Bronchial epithelial cell (primary cell): ENCODE measurements at regions not wholly inside any gene's neighbourhood (a gene's known extent, or its start where the extent isn't known, plus 50 kb on each side); places are given as distances from the start of the nearest gene placed in this dataset.
A peak's percentile ranks its signal among the peaks of the same experiment; 100 is the strongest.

ENCODE experiments used
- DNase-seq: peaks from one replicate; pipeline ENCODE4 v3.0.0-alpha.2; 2010; ENCODE audit warnings: low read depth
- FAIRE-seq: peaks from 2 replicates; lab custom pipeline; 2011; peaks lifted over from hg19 to GRCh38; lab: Jason Lieb, UNC
- H3K27me3 ChIP-seq: 2 replicates; pipeline ENCODE4 v1.5.1; 2011; ENCODE audit warnings: low read length; ENCODE audit not compliant: control insufficient read depth, insufficient read depth
- H3K36me3 ChIP-seq: 2 replicates; pipeline ENCODE4 v1.5.1; 2011; ENCODE audit warnings: low read length; ENCODE audit not compliant: control insufficient read depth, insufficient read depth
- H3K4me3 ChIP-seq: 2 replicates; pipeline ENCODE4 v1.5.1; 2011; ENCODE audit warnings: mild to moderate bottlenecking, low read depth, low read length, control low read depth
- TF ChIP-seq, protein P1 (sequence below): IDR thresholded peaks from 2 replicates; pipeline ENCODE4 v1.5.1; 2011; ENCODE audit warnings: mild to moderate bottlenecking, moderate library complexity, low read length, control low read depth, inconsistent platforms; ENCODE audit not compliant: insufficient read depth, severe bottlenecking

DNA sequence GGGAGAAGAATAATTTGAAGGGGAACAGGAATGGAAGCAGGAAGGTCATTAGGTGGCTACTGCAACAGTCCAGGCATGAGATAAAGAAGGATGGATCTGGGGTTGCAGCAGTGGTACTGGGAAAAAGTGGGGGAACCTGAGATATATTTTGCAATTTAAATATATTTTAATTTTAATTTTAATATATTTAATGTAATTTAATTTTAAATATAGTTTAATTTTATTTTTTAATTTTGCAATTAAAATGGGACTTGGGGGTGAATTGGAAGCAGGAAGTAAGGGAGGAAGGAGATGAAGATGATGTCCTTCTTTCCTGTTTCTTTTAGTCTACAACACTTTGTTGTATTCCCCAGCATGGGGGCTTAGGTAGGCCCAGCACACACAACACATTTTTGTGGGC lies 369.8 kb downstream of the GADD45G start:
- H3K27me3 ChIP-seq, result peaks cover 2% of the 10 kb centered on the region
- no peak overlapping the region for H3K4me3 ChIP-seq

DNA sequence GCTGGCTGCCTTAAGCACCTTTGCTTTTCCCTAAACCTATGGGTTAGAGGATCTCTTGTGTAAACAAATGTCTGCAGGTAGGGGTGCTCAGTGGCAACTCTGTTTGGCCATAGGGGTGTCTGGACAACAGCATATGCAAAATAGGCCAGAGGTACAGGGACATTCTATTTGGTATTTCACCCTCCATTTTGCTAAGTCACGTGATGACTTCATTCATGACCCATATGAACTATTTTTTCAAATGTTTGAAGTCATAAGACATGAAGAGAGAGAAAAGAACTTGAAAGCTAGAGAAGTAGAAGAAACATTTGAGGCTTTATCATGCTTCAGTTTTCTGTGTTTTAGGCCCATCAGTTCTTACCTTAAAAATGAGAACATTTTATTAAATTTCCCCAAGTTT lies 370.2 kb downstream of the GADD45G start:
- DNase-seq (no peak), FAIRE-seq (no peak)
- TF ChIP-seq, protein P1, sequence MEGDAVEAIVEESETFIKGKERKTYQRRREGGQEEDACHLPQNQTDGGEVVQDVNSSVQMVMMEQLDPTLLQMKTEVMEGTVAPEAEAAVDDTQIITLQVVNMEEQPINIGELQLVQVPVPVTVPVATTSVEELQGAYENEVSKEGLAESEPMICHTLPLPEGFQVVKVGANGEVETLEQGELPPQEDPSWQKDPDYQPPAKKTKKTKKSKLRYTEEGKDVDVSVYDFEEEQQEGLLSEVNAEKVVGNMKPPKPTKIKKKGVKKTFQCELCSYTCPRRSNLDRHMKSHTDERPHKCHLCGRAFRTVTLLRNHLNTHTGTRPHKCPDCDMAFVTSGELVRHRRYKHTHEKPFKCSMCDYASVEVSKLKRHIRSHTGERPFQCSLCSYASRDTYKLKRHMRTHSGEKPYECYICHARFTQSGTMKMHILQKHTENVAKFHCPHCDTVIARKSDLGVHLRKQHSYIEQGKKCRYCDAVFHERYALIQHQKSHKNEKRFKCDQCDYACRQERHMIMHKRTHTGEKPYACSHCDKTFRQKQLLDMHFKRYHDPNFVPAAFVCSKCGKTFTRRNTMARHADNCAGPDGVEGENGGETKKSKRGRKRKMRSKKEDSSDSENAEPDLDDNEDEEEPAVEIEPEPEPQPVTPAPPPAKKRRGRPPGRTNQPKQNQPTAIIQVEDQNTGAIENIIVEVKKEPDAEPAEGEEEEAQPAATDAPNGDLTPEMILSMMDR, result no peak
- H3K27me3 ChIP-seq, result peaks cover 2% of the 10 kb centered on the region
- no peak overlapping the region for H3K4me3 ChIP-seq
- H3K36me3 ChIP-seq, result no peaks in the 10 kb centered on the region

More for the DNA sequence above, 369.8 kb downstream of the GADD45G start:
- FAIRE-seq (no peak), DNase-seq (no peak)
- H3K36me3 ChIP-seq, result no peaks in the 10 kb centered on the region
- TF ChIP-seq, protein P1, result no peak

DNA sequence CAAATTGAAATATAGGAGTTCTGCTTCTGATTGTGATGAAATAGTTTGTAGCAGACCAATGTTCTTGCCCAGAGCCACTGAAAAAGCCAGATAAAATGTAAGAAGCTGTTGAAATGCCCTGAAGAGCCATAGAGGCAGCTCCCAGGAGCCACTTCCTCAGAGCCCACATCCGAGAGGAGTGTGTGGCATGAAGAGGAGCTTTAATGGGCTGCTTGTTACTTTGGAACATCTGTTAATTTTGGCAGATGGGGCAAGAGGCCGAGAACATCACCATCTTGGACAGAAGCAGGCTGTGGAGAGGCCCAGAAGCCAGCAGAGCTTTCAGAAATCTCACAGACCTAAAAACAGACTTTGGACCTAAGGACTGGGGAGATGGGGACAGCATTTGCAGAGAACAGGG lies 370.8 kb downstream of the GADD45G start:
- Histone ChIP-seq H3K4me3 (no peak overlapping the region), H3K36me3 (no peaks in the 10 kb centered on the region), H3K27me3 (peaks cover 2% of the 10 kb centered on the region)
- FAIRE-seq (no peak), DNase-seq (no peak)
- TF ChIP-seq, protein P1, result no peak

DNA sequence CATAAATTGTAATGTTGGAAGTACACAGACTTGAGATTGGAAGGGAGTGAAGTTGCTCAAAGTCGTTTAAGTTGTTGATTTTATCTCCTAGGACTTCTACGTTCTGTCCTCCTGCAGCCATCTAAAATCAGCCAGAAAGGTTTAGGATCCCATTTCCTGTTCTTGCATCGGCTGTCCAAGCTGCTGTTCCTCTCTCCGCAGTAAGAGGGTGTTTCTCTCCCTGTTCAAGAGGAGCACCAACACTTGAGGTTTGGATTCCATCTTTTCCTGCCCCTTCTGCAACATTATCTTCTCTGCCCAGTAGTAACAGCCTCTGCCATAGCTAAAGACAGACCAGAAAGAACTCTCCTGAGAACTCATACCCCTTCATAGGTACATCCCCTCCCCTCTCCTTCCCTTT lies 373.4 kb downstream of the GADD45G start:
- peak; percentile 38 for DNase-seq
- H3K27me3 ChIP-seq, result peaks cover 3% of the 10 kb centered on the region
- H3K4me3 ChIP-seq, result no peak overlapping the region
- FAIRE-seq, result no peak
- H3K36me3 ChIP-seq, result no peaks in the 10 kb centered on the region
- TF ChIP-seq, protein P1, result peak; percentile 49

DNA sequence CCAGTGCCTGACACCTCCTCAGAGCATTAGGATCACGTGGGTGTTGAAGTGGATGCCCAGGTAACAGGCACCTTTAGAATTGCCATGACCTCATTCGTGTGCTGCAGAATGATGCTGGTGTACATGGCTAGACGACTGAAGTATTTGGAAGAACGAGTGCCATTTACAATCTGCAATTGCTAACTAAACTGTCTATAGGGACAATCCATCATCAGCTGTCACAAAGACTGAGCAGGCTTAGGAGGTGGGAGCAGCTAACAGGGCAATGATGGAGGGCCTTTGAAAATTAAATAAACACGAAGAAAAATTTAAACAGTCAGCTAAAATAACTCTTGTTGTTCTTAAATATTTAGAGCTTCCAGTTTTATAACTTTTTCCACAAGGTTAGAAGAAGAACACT lies 375.8 kb downstream of the GADD45G start:
- no peak for FAIRE-seq
- Histone ChIP-seq H3K27me3 (peaks cover 3% of the 10 kb centered on the region), H3K36me3 (no peaks in the 10 kb centered on the region), H3K4me3 (no peak overlapping the region)
- no peak for DNase-seq
- TF ChIP-seq, protein P1, result no peak

DNA sequence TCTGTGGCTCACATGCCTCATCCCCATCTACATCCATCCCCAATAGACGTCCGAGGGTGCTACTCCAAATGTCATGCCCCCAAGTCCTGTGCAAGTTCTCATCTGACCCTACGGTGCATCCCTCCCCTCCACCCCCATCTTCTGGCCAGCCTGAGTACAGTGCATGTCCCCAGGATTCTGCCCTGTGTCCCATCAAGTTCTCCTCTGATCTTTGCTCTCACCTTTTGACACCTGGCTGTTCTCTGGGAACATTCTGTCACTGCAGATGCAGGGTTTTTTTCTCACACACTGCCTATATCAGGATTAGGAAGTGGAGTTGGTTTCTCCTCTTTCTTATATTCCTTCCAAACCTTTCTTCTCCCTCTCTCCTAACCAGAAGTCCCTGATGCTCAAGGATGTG lies 377.2 kb downstream of the GADD45G start:
- FAIRE-seq (peak; percentile 87), DNase-seq (no peak)
- H3K27me3 ChIP-seq, result peaks cover 1% of the 10 kb centered on the region
- TF ChIP-seq, protein P1, result no peak
- H3K36me3 ChIP-seq, result no peaks in the 10 kb centered on the region
- no peak overlapping the region for H3K4me3 ChIP-seq
